Esophagus squamous epithelium (tissue), 5 donors: ENCODE measurements at regions not wholly inside any gene's neighbourhood (a gene's known extent, or its start where the extent isn't known, plus 50 kb on each side); places are given as distances from the start of the nearest gene placed in this dataset.

Experiments used
- DNase-seq: peaks from one replicate; lab custom pipeline; 2025; lab: John Stamatoyannopoulos, UW
- H3K27ac ChIP-seq, 4 donors: fragments of 200-600 bp; sonication (generic); one replicate each; pipeline ENCODE4 v1.5.1; 2016 to 2019; ENCODE audit warnings: mild to moderate bottlenecking in 1 of 4
- H3K27me3 ChIP-seq, 4 donors: fragments of 200-600 bp; sonication (generic); 1 replicate in 3 of 4; 2 replicates in 1 of 4; pipeline versions ENCODE4 v1.5.1 to v1.6.0; 2017 to 2021; ENCODE audit warnings: antibody characterized with exemption in 1 of 4
- H3K36me3 ChIP-seq, 3 donors: fragments of 200-600 bp; sonication (generic); one replicate each; pipeline ENCODE4 v1.5.1; 2016 to 2019
- H3K4me1 ChIP-seq, 3 donors: fragments of 200-600 bp; sonication (generic); one replicate each; pipeline ENCODE4 v1.5.1; 2017 to 2019
- H3K4me3 ChIP-seq, 4 donors: fragments of 200-600 bp; sonication (generic); 1 replicate in 3 of 4; 2 replicates in 1 of 4; pipeline ENCODE4 v1.5.1; 2016 to 2019; ENCODE audit warnings: mild to moderate bottlenecking in 2 of 4, moderate library complexity in 1 of 4
- H3K9me3 ChIP-seq, 3 donors: fragments of 200-600 bp; sonication (generic); one replicate each; pipeline ENCODE4 v1.5.1; 2016 to 2019
- POLR2A ChIP-seq, 4 donors: fragments of 450-650 bp; IDR thresholded peaks; one replicate each; pipeline ENCODE4 v1.6.1; 2017; ENCODE audit warnings: antibody characterized with exemption in 4 of 4, mild to moderate bottlenecking in 4 of 4, moderate library complexity in 3 of 4
- WGBS, 2 donors: methylation state at CpG; one replicate each; pipeline ENCODE4 v1.1.5; 2018; 5-methylcytosine and 5-hydroxymethylcytosine counted together
- intact Hi-C: fragments of 100-400 bp; cut with DNase I; formaldehyde crosslinking; loops from one replicate; pipeline ENCODE4 v1.15.0; 2022
- TF ChIP-seq, protein P1 (sequence below), 6 experiments: fragments of 450-650 bp in 4 of 6; fragments of 200-600 bp in 2 of 6; sonication (generic) in 2 of 6; IDR thresholded peaks; one replicate each; pipeline ENCODE4 v1.5.1; 2016 to 2019; ENCODE audit warnings: antibody characterized with exemption in 6 of 6, mild to moderate bottlenecking in 4 of 6, moderate library complexity in 4 of 6
- donor health status: DM: yes; HTN: yes; CAD: no.

DNA sequence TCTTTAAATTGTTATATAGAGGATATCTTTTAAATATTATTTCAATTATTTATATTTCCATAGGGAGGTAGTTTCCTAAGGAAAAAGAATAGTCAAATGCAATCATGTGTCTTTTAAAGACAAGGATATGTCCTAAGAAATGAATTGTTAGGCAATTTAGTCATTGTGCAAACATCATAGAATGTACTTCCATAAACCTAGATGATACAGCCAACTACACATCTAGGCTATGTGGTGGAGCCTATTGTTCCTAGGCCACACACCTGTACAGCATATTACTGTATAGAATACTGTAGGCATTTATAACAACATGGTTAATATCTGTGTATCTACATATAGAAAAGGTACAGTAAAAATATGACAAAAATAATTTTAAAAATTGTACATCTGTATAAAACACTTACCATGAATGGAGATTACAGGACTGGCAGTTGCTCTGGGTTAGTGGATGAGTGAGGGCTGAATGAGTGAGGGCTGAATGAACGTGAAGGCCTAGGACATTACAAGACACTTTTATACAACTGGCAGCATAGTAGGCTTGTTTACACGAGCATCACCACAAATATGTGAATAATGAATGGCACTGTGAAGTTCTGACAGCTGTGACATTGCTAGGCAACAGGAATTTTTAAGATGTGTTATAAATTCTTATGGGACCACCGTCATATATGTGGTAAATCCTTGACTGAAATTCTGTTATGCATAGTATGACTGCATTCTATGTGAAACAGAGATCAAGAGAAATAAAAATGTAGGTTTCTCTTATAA lies 1879.0 kb upstream of the RAG2 start:
- WGBS, 2 donors = 45 to 46% methylated on average over 3 of the region's 3 CpGs
- intact Hi-C loops = no loop called here
- Histone ChIP-seq H3K4me1 (no peaks in the 10 kb centered on the region), H3K36me3 (no peaks in the 10 kb centered on the region), H3K9me3 (no peaks in the 10 kb centered on the region), H3K4me3 (no peak overlapping the region), H3K27ac (no peak overlapping the region), H3K27me3 (no peaks in the 10 kb centered on the region)
- TF ChIP-seq POLR2A (IDR thresholded peaks at IDR 0.05) = no peak
- TF ChIP-seq, protein P1, sequence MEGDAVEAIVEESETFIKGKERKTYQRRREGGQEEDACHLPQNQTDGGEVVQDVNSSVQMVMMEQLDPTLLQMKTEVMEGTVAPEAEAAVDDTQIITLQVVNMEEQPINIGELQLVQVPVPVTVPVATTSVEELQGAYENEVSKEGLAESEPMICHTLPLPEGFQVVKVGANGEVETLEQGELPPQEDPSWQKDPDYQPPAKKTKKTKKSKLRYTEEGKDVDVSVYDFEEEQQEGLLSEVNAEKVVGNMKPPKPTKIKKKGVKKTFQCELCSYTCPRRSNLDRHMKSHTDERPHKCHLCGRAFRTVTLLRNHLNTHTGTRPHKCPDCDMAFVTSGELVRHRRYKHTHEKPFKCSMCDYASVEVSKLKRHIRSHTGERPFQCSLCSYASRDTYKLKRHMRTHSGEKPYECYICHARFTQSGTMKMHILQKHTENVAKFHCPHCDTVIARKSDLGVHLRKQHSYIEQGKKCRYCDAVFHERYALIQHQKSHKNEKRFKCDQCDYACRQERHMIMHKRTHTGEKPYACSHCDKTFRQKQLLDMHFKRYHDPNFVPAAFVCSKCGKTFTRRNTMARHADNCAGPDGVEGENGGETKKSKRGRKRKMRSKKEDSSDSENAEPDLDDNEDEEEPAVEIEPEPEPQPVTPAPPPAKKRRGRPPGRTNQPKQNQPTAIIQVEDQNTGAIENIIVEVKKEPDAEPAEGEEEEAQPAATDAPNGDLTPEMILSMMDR (IDR thresholded peaks at IDR 0.05) = no peak
- no peak for DNase-seq

DNA sequence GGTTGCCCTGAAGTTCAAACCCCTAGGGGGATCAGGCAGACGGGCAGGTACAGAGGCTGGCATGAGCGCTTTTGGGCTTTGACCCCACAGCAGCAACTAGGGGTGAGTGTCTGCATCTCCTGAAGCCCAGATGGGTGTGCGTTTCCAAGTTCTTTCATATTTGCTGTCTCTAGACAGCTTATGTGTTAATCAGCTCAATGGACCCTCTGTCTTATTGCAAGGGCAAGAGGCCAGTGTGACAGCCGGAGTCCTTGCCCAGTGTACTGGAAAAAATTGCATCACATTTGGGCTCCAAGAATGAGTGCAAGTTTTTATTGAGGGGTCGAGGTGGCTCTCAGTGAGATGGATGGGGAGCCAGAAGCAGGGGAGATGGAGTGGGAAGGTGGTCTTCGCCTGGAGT lies 1863.7 kb upstream of the RAG2 start:
- no peaks in the 10 kb centered on the region for H3K27me3 ChIP-seq
- intact Hi-C loops = no loop called here
- DNase-seq = no peak
- H3K27ac ChIP-seq = no peak overlapping the region
- no peaks in the 10 kb centered on the region for H3K36me3 ChIP-seq
- H3K4me1 ChIP-seq = no peaks in the 10 kb centered on the region
- TF ChIP-seq, protein P1 (IDR thresholded peaks at IDR 0.05) = no peak
- no peak for TF ChIP-seq POLR2A (IDR thresholded peaks at IDR 0.05)
- 42 to 48% methylated on average over 3 of the region's 6 CpGs for WGBS, 2 donors
- no peak overlapping the region for H3K4me3 ChIP-seq
- H3K9me3 ChIP-seq = no peaks in the 10 kb centered on the region

DNA sequence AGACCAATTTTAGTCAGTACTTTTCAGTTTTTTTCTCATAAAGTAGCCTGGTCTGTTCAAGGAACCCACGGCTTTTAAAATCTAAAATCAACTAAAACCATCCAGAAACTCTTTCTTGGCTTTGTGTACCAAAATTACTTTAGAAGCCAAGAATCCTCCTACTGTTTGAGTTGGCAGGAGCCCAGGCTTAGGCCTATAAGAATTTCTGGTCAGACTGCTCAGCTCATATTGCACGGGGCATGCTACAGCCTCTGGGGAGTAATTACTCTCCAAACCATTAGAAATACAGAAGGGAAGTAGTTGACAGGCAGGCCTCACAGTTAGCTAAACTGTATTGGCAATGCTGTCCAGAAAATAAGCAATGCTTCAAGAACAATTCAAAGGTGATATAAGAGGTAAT lies 1862.9 kb upstream of the RAG2 start:
- TF ChIP-seq, protein P1 (IDR thresholded peaks at IDR 0.05) = no peak
- TF ChIP-seq POLR2A (IDR thresholded peaks at IDR 0.05) = no peak
- Histone ChIP-seq H3K27me3 (no peaks in the 10 kb centered on the region), H3K27ac (no peak overlapping the region), H3K4me1 (no peaks in the 10 kb centered on the region), H3K36me3 (no peaks in the 10 kb centered on the region), H3K9me3 (no peaks in the 10 kb centered on the region), H3K4me3 (no peak overlapping the region)
- no peak for DNase-seq
- 5 to 9% methylated on average over 2 of the region's 2 CpGs for WGBS, 2 donors
- intact Hi-C loops = no loop called here

GRCh38 chr11:38460429-38460828 lies 1862.4 kb upstream of the RAG2 start:
- Histone ChIP-seq H3K27me3 (no peaks in the 10 kb centered on the region), H3K4me3 (no peak overlapping the region), H3K27ac (no peak overlapping the region), H3K36me3 (no peaks in the 10 kb centered on the region), H3K4me1 (no peaks in the 10 kb centered on the region), H3K9me3 (no peaks in the 10 kb centered on the region)
- WGBS, 2 donors = 47 to 60% methylated on average over 2 of the region's 2 CpGs
- DNase-seq = no peak
- no peak for TF ChIP-seq POLR2A (IDR thresholded peaks at IDR 0.05)
- TF ChIP-seq, protein P1 (IDR thresholded peaks at IDR 0.05) = no peak
- intact Hi-C loops = no loop called here

- Histone ChIP-seq H3K4me3 (no peak overlapping the region), H3K36me3 (no peaks in the 10 kb centered on the region), H3K27me3 (no peaks in the 10 kb centered on the region), H3K4me1 (no peaks in the 10 kb centered on the region), H3K27ac (no peak overlapping the region), H3K9me3 (no peaks in the 10 kb centered on the region)
- intact Hi-C loops = no loop called here
- no peak for DNase-seq
- 52 to 57% methylated on average over 3 of the region's 3 CpGs for WGBS, 2 donors
- TF ChIP-seq, protein P1 (IDR thresholded peaks at IDR 0.05) = no peak
- no peak for TF ChIP-seq POLR2A (IDR thresholded peaks at IDR 0.05)
Observed at GRCh38 chr11:38456371-38456770, 1858.3 kb upstream of the RAG2 start.
